ENCODE measurements at regions not wholly inside any gene's neighbourhood (a gene's known extent, or its start where the extent isn't known, plus 50 kb on each side); places are given as distances from the start of the nearest gene placed in this dataset.
"Not testable (repeated sequence)": the region's sequence is repeated elsewhere in the genome, so short reads cannot be mapped to it uniquely, and the experiment has no call there.

DNA sequence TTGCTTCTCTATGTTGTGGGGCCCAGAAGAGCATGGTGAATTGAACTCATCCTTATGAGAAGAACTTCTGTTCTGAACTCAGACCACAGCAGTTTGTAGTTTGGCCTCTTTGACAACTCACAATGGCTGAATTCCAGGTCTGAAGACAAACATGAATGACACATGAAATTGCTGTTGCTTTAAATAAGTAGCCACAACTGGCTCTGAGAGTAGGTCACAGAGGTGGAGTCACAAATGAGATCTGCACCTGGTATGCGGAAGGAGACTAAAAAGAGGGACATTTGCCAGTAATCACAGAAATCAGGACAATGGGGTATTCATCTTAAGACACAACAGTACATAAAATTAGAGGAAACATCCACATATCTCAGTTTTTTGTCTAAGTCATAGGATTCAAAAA, 290.3 kb upstream of the MMADHC start:
- no peak overlapping the region for H3K4me3 Mint-ChIP-seq (ENCODE audit: low read depth)
- intact Hi-C loops (cut with micrococcal nuclease), result no loop called here
- H3K27ac Mint-ChIP-seq, result no peak overlapping the region
- no peaks in the 10 kb centered on the region for H3K9me3 Mint-ChIP-seq
- no peak for DNase-seq (ENCODE audit: low spot score)
- no peaks in the 10 kb centered on the region for H3K27me3 Mint-ChIP-seq (ENCODE audit: low read depth)
- no peaks in the 10 kb centered on the region for H3K36me3 Mint-ChIP-seq (ENCODE audit: low read depth)
- H3K4me1 Mint-ChIP-seq (ENCODE audit: low read depth), result no peaks in the 10 kb centered on the region

DNA sequence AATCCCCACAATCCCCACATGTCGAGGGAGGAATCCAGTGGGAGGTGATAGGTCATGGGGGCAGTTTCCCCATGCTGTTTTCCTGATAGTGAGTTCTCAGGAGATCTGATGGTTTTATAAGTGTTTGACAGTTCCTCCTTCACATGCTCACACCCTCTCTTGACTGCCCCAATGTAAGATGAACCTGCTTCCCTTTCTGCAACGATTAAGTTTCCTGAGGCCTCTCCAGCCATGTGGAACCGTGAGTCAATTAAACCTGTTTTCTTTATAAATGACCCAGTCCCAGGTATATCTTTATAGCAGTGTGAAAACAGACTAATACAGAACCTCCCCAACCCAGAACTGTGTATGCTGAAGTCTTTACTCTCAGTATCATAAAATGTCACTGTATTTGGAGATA, 289.5 kb upstream of the MMADHC start:
- no peaks in the 10 kb centered on the region for H3K36me3 Mint-ChIP-seq (ENCODE audit: low read depth)
- H3K27ac Mint-ChIP-seq, result no peak overlapping the region
- H3K4me3 Mint-ChIP-seq (ENCODE audit: low read depth), result no peak overlapping the region
- H3K9me3 Mint-ChIP-seq, result no peaks in the 10 kb centered on the region
- no peak for DNase-seq (ENCODE audit: low spot score)
- no peaks in the 10 kb centered on the region for H3K27me3 Mint-ChIP-seq (ENCODE audit: low read depth)
- intact Hi-C loops (cut with micrococcal nuclease), result no loop called here
- no peaks in the 10 kb centered on the region for H3K4me1 Mint-ChIP-seq (ENCODE audit: low read depth)

DNA sequence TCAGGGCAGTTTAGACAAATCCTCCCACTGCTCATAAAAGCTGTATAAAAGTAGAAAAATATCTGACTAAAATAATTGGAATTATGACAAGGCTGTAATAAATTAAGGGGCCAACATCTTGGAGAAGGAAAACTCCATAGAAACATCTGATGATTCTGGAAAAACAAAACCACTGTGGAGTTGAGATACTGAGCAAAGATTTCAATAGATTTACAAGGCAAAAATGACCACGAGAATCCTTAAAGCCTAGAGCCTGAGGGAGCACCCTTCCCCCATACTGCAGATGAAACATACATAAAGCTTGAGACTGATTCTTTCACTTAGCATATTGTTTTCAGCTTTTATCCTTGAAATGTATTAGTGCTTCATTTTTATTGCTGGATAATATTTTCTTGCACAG, 286.4 kb upstream of the MMADHC start:
- Mint-ChIP-seq H3K4me1 (ENCODE audit: low read depth) (no peaks in the 10 kb centered on the region), H3K4me3 (ENCODE audit: low read depth) (no peak overlapping the region), H3K27me3 (ENCODE audit: low read depth) (no peaks in the 10 kb centered on the region), H3K36me3 (ENCODE audit: low read depth) (no peaks in the 10 kb centered on the region), H3K9me3 (no peaks in the 10 kb centered on the region), H3K27ac (no peak overlapping the region)
- intact Hi-C loops (cut with micrococcal nuclease), result no loop called here
- no peak for DNase-seq (ENCODE audit: low spot score)

DNA sequence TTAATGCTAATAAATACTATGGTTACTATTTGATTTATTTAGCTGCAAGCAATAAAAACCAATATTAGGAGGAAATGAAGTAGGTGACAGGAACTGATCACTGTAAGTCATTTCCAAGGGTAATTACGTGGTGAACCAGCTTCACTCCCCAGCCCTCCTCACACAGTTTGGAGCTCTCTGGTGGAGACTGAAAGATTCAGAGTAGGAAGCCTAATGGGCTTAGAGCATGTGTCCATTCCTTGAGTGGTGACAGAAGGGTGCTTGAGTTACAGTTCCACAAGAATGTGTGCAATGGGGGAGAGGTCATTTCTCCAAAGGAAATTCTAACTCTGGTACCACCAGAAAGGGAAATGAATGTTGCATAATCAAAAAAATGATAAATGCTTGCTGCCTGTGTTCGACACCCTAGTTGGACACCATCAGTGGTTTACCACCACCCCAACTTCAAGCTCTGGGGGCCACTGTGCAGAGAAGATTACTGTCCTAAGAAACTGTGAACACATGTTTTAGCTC, 285.1 kb upstream of the MMADHC start:
- intact Hi-C loops (cut with micrococcal nuclease), result no loop called here
- Mint-ChIP-seq H3K4me1 (ENCODE audit: low read depth) (no peaks in the 10 kb centered on the region), H3K27ac (no peak overlapping the region), H3K4me3 (ENCODE audit: low read depth) (no peak overlapping the region), H3K36me3 (ENCODE audit: low read depth) (no peaks in the 10 kb centered on the region), H3K27me3 (ENCODE audit: low read depth) (no peaks in the 10 kb centered on the region), H3K9me3 (no peaks in the 10 kb centered on the region)
- DNase-seq (ENCODE audit: low spot score), result no peak

DNA sequence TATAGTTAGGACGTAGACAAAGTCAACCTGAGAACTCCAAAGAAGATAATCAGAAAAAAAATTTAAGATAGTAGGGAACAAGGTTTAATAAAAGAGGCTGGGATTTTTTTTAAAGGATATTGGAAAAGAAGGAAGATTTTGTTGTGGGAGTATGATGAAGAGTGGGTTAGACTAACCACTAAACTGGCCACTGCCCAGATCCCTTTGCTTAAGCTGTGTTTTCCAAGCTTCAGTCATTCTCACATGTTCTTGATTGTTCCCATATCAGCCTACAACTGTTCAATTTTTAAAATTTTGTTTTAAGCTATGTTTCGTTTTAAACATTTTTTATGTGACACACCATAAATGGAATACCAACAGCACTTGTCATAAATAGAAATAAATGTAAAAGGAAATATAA, 284.5 kb upstream of the MMADHC start:
- Mint-ChIP-seq H3K27ac (no peak overlapping the region), H3K4me1 (ENCODE audit: low read depth) (no peaks in the 10 kb centered on the region), H3K4me3 (ENCODE audit: low read depth) (no peak overlapping the region), H3K9me3 (no peaks in the 10 kb centered on the region), H3K36me3 (ENCODE audit: low read depth) (no peaks in the 10 kb centered on the region), H3K27me3 (ENCODE audit: low read depth) (no peaks in the 10 kb centered on the region)
- intact Hi-C loops (cut with micrococcal nuclease), result no loop called here
- DNase-seq (ENCODE audit: low spot score), result no peak

DNA sequence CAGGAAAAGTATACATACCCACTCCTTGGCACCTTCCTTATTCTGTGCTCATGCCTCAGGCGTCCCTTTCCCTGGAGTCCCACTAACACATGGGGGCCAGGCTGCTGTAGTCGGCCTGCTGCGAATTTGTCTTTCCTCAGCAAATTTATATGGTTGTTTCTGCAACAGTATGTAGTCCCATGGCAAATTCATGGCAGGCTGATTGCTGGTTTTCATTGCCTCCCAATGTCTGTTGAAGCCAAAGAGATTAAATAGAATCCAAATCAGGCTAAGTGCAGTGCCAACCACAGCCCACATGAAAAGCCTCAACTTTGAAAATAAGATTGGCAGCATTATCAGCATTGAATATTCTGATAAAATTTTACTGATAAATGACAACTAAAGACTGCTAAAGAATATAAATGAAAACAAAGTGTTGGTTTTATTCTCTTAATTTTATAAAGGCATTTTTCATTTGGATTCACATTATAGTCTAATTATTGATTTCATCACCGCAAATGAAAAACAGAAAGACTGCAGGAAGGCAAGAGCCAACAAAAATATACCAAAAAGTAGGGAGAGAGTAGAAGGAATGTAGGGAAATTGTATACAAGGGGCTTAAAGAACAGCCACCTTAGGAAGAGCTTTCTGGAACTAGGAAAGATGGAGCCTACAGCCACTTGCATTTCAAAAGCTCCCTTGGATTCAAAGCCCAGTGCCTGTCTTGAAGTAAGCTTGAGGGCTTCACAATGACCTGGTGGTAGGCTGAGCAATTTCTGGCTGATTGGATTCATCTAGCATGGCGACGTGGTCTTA, 283.7 kb upstream of the MMADHC start:
- no peaks in the 10 kb centered on the region for H3K27me3 Mint-ChIP-seq (ENCODE audit: low read depth)
- no peak overlapping the region for H3K27ac Mint-ChIP-seq
- no peak overlapping the region for H3K4me3 Mint-ChIP-seq (ENCODE audit: low read depth)
- no peaks in the 10 kb centered on the region for H3K9me3 Mint-ChIP-seq
- no peaks in the 10 kb centered on the region for H3K4me1 Mint-ChIP-seq (ENCODE audit: low read depth)
- no peak for DNase-seq (ENCODE audit: low spot score)
- H3K36me3 Mint-ChIP-seq (ENCODE audit: low read depth), result no peaks in the 10 kb centered on the region
- intact Hi-C loops (cut with micrococcal nuclease), result no loop called here

DNA sequence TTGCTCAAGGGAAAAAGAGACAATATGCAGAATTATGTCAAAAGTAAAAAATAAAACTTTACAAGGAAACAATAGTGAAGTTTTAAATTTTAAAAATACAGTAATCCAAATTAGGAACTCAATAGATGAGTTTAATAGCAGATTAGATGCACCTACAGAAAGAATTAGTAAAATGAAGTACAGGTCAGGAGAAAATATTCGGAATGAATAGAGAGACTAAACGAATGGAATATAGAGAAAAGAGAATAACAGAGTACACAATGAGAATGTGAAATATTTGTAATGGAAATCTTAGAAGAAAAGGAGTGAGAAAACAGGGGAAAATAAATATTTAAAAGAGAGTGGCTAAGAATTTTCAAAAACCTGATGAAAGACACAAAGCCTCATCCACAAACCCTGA, 275.7 kb upstream of the MMADHC start:
- H3K9me3 Mint-ChIP-seq, result peaks cover 12% of the 10 kb centered on the region

DNA sequence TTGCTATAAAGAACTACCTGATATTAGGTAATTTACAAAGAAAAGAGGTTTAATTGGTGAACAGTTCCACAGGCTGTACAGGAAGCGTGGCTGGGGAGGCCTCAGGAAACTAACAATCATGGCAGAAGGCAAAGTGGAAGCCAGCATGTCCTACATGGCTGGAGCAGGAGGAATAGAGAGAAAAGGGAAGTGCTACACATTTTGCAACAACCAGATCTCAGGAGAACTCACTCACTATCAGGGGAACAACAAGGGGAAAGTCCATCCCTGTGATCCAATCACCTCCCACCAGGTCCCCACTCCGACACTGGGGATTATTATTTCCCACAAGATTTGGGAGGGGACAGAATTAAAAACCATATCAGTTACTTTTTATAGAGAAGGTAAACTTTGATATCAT, 273.5 kb upstream of the MMADHC start:
- Mint-ChIP-seq H3K27ac (no peak overlapping the region), H3K4me3 (ENCODE audit: low read depth) (no peak overlapping the region), H3K4me1 (ENCODE audit: low read depth) (no peaks in the 10 kb centered on the region), H3K9me3 (peaks cover 18% of the 10 kb centered on the region), H3K36me3 (ENCODE audit: low read depth) (no peaks in the 10 kb centered on the region), H3K27me3 (ENCODE audit: low read depth) (no peaks in the 10 kb centered on the region)
- no peak for DNase-seq (ENCODE audit: low spot score)
- intact Hi-C loops (cut with micrococcal nuclease), result no loop called here

More for the DNA sequence above, 275.7 kb upstream of the MMADHC start:
- Mint-ChIP-seq H3K36me3 (ENCODE audit: low read depth) (no peaks in the 10 kb centered on the region), H3K27ac (no peak overlapping the region), H3K27me3 (ENCODE audit: low read depth) (no peaks in the 10 kb centered on the region), H3K4me1 (ENCODE audit: low read depth) (no peaks in the 10 kb centered on the region), H3K4me3 (ENCODE audit: low read depth) (no peak overlapping the region)
- intact Hi-C loops (cut with micrococcal nuclease), result no loop called here
- DNase-seq (ENCODE audit: low spot score), result no peak

DNA sequence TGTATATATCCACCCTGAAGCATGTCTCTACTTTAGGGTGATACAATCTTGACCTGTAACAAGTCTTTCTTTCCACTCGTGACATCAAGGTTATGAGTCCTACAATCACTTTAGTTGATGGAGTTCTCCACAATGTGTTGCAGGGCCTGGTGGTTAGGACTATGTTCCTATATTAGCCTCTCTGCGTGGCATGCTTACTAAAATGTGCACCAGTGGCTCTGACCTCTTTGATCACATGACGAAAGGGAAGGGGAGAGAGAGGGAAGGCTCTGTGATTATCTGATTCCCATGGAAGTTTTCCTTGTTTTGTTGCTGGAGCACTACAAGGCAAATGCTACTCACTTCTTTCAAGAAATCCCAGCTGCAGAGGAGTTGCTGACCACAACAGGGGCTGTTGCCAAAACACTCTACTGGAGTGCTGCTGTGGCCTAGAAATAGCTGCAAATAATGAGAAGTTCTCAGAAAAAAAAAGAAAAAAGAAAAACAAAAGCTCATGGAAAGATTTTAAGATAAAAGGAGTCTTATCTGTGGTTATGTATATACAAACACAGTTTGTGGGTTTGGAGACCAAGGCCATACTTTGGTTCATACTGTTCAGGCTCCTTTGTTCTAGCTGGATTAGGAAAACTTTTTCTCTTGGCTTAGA, 272.8 kb upstream of the MMADHC start:
- no peaks in the 10 kb centered on the region for H3K4me1 Mint-ChIP-seq (ENCODE audit: low read depth)
- H3K36me3 Mint-ChIP-seq (ENCODE audit: low read depth), result no peaks in the 10 kb centered on the region
- DNase-seq (ENCODE audit: low spot score), result no peak
- H3K4me3 Mint-ChIP-seq (ENCODE audit: low read depth), result no peak overlapping the region
- intact Hi-C loops (cut with micrococcal nuclease), result no loop called here
- H3K27me3 Mint-ChIP-seq (ENCODE audit: low read depth), result no peaks in the 10 kb centered on the region
- peaks cover 18% of the 10 kb centered on the region for H3K9me3 Mint-ChIP-seq
- no peak overlapping the region for H3K27ac Mint-ChIP-seq

DNA sequence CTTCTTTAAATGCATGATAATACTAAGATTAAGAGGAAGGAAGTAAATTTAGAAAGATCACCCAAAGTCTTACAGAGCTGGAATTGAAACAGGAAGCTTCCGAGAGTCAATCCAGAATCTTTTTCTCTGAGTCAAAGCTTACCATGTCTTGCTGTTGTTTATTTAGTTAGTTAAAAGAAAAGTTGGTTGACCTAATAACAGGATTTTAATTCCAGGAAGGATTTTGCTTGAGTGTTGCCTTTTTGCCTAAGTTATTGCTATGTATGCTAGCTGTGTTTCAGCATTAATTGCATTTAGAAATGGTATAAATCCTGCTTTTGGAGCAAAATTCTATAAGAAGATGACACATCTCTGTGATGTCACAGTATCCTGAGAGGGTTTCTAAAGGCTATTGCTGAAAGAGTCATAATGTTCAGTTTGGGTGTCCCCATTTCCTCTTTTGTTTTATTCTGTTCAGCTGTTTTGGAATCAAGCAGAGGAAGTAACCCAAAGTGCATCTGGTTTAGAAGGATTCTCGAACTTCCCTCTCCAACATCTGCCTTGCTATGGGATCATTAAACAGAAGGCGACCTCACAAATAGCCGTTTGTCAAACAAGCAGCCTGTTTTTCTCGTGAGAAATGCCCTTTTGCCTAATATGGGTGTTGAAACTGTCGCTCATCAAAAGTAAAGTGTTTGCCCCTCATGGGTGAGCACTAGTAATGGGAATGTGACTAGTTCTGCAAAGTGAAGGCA, 271.5 kb upstream of the MMADHC start:
- H3K36me3 Mint-ChIP-seq (ENCODE audit: low read depth), result no peaks in the 10 kb centered on the region
- H3K4me1 Mint-ChIP-seq (ENCODE audit: low read depth), result no peaks in the 10 kb centered on the region
- no peak for DNase-seq (ENCODE audit: low spot score)
- peaks cover 18% of the 10 kb centered on the region for H3K9me3 Mint-ChIP-seq
- no peak overlapping the region for H3K27ac Mint-ChIP-seq
- no peak overlapping the region for H3K4me3 Mint-ChIP-seq (ENCODE audit: low read depth)
- no peaks in the 10 kb centered on the region for H3K27me3 Mint-ChIP-seq (ENCODE audit: low read depth)
- intact Hi-C loops (cut with micrococcal nuclease), result no loop called here

DNA sequence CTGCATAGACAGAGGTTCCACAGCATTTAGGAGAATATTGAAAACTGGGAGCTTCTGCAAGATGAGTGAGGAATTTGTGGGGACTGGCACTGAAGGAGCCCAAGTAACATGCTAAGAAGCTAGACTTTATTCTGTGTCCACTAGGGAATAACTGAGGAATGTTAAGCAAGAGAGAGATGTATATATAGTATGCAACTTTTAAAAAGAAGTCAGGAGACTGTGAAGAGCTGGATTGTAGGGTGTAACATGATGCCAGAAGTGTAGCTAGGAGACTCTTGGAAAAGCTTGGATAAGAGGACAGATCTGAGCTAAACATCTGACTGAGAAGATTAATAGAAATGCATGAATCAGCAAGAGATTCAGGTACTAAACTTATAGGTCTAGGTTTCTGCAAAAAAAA, 270.6 kb upstream of the MMADHC start:
- H3K4me3 Mint-ChIP-seq (ENCODE audit: low read depth), result no peak overlapping the region
- intact Hi-C loops (cut with micrococcal nuclease), result no loop called here
- no peak for DNase-seq (ENCODE audit: low spot score)
- no peak overlapping the region for H3K27ac Mint-ChIP-seq
- H3K9me3 Mint-ChIP-seq, result peaks cover 18% of the 10 kb centered on the region
- H3K36me3 Mint-ChIP-seq (ENCODE audit: low read depth), result no peaks in the 10 kb centered on the region
- no peaks in the 10 kb centered on the region for H3K4me1 Mint-ChIP-seq (ENCODE audit: low read depth)
- H3K27me3 Mint-ChIP-seq (ENCODE audit: low read depth), result no peaks in the 10 kb centered on the region

DNA sequence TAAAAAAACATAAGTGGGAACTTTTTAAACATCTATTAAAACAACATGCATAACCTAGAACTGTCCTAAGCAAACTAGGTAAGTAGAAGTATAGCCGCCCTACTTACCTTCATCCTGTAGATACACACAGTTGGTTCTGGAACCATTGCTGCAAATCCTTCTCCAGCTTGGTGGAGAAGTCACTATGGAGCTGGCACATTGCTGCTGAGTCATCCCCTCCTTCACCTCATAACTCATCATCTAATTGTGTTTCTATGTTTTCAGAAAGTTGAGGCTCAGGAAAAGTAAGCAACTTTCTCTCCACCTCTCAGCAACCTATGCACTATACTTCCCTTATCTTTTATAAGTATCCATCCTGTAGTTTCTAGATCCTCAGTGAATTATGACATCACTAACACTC, 269.8 kb upstream of the MMADHC start:
- H3K27me3 Mint-ChIP-seq (ENCODE audit: low read depth), result no peaks in the 10 kb centered on the region
- no peak for DNase-seq (ENCODE audit: low spot score)
- no peak overlapping the region for H3K27ac Mint-ChIP-seq
- no peak overlapping the region for H3K4me3 Mint-ChIP-seq (ENCODE audit: low read depth)
- intact Hi-C loops (cut with micrococcal nuclease), result no loop called here
- no peaks in the 10 kb centered on the region for H3K36me3 Mint-ChIP-seq (ENCODE audit: low read depth)
- no peaks in the 10 kb centered on the region for H3K4me1 Mint-ChIP-seq (ENCODE audit: low read depth)
- peaks cover 18% of the 10 kb centered on the region for H3K9me3 Mint-ChIP-seq

DNA sequence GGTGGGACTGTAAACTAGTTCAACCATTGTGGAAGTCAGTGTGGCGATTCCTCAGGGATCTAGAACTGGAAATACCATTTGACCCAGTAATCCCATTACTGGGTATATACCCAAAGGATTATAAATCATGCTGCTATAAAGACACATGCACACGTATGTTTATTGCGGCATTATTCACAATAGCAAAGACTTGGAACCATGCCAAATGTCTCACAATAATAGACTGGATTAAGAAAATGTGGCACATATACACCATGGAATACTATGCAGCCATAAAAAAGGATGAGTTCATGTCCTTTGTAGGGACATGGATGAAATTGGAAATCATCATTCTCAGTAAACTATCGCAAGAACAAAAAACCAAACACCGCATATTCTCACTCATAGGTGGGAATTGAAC, 268.3 kb upstream of the MMADHC start:
- intact Hi-C loops (cut with micrococcal nuclease); H3K4me1 Mint-ChIP-seq (ENCODE audit: low read depth); H3K4me3 Mint-ChIP-seq (ENCODE audit: low read depth); H3K36me3 Mint-ChIP-seq (ENCODE audit: low read depth); DNase-seq (ENCODE audit: low spot score); H3K27me3 Mint-ChIP-seq (ENCODE audit: low read depth); H3K27ac Mint-ChIP-seq: not testable (repeated sequence)
- H3K9me3 Mint-ChIP-seq, result peaks cover 13% of the 10 kb centered on the region

Data from activated T-helper 2 cell treated with anti-CD3 and anti-CD28 coated beads, Interferon-gamma antibody, Interleukin-2, Interleukin-4, amounts not matched to agents 10 μg/mL and 5 μg/mL and 100 μg/mL, durations not matched to agents 14 hours and 24 hours and 36 hours (primary cell).